ENCODE measurements at regions not wholly inside any gene's neighbourhood (a gene's known extent, or its start where the extent isn't known, plus 50 kb on each side); places are given as distances from the start of the nearest gene placed in this dataset.
"Not testable (repeated sequence)": the region's sequence is repeated elsewhere in the genome, so short reads cannot be mapped to it uniquely, and the experiment has no call there.

DNA sequence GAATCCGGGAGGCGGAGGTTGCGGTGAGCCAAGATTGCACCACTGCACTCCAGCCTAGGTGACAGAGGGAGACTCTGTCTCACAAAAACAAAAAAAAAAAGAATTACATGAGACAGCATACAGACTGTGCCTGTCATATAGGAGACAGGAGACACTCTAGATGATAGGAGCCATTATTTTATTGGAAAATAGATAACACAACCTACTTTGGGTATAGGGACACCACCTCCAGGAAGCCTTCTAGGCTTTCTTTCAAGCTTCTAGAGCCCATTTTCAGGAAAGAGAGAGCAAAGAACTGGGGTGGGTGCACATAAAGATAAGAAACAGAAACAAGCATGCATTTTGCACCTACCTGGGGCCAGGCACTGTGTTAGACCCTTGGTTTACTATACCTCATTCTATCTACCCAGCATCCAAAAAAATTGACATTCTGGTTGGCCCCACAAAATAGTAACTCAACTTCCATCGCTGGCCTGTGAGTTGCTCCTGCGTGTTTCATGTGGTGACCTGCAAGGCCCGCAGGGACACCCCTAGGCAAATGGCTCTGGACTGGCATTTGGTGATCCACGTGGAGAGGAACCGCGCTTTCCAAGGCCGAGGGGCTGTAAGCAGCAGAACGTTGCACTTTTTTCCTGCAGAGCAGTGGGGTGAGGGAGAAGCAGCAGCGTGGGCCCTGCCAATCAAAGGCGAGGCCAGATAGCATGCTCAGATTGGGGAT is 57.1 kb upstream of the CACUL1 start:
- TF ChIP-seq, protein P1, sequence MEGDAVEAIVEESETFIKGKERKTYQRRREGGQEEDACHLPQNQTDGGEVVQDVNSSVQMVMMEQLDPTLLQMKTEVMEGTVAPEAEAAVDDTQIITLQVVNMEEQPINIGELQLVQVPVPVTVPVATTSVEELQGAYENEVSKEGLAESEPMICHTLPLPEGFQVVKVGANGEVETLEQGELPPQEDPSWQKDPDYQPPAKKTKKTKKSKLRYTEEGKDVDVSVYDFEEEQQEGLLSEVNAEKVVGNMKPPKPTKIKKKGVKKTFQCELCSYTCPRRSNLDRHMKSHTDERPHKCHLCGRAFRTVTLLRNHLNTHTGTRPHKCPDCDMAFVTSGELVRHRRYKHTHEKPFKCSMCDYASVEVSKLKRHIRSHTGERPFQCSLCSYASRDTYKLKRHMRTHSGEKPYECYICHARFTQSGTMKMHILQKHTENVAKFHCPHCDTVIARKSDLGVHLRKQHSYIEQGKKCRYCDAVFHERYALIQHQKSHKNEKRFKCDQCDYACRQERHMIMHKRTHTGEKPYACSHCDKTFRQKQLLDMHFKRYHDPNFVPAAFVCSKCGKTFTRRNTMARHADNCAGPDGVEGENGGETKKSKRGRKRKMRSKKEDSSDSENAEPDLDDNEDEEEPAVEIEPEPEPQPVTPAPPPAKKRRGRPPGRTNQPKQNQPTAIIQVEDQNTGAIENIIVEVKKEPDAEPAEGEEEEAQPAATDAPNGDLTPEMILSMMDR (IDR thresholded peaks at IDR 0.05; ENCODE audit: insufficient read depth, low read length, poor library complexity, severe bottlenecking): no peak
- H3K36me3 ChIP-seq (ENCODE audit: control insufficient read depth, insufficient read depth, low read length): no peaks in the 10 kb centered on the region

DNA sequence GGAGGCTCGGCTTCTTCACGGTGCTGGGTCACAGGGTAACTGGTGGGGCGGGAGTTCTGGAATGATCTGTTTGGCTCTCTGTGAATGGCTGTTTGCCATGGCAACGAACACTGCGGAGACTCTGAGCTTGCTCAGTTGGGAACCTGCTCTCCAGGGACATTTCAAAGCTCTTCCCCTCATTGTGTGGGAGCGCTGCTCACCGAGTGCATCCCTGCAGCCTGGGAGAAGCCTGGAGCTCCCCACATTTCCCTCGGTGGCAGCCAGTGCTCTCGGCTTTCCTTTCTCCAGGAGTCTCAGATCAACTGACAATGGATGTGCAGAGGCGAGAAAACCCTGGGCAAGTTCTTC is 57.6 kb upstream of the CACUL1 start:
- Histone ChIP-seq H3K27me3 (replicated peaks; ENCODE audit: control insufficient read depth, insufficient read depth, low read length) (no peaks in the 10 kb centered on the region; the same call in none of the 2 replicates), H3K36me3 (ENCODE audit: control insufficient read depth, insufficient read depth, low read length) (no peaks in the 10 kb centered on the region), H3K4me3 (replicated peaks; ENCODE audit: low read depth, low read length) (no peak overlapping the region)
- no peak for DNase-seq (ENCODE audit: extremely low read depth, insufficient read length)
- TF ChIP-seq, protein P1 (IDR thresholded peaks at IDR 0.05; ENCODE audit: insufficient read depth, low read length, poor library complexity, severe bottlenecking): no peak

More for the DNA sequence above, 57.1 kb upstream of the CACUL1 start:
- Histone ChIP-seq H3K4me3 (replicated peaks; ENCODE audit: low read depth, low read length) (no peak overlapping the region), H3K27me3 (replicated peaks; ENCODE audit: control insufficient read depth, insufficient read depth, low read length) (no peaks in the 10 kb centered on the region; the same call in none of the 2 replicates)
- no peak for DNase-seq (ENCODE audit: extremely low read depth, insufficient read length)

DNA sequence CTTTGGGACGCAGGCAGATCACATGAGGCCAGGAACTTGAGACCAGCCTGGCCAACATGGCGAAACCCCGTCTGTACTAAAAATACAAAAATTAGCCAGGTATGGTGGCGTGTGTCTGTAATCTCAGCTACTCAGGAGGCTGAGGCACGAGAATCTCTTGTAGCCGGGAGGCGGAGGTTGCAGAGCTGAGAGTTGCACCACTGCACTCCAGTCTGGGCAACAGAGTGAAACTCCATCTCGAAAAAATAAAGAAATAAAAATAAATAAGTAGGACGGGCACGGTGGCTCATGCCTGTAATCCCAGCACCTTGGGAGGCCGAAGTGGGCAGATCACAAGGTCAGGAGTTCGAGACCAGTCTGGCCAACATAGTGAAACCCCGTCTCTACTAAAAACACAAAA is 58.2 kb upstream of the CACUL1 start:
- not testable (repeated sequence) for H3K36me3 ChIP-seq (ENCODE audit: control insufficient read depth, insufficient read depth, low read length); H3K4me3 ChIP-seq (replicated peaks; ENCODE audit: low read depth, low read length); H3K27me3 ChIP-seq (replicated peaks; ENCODE audit: control insufficient read depth, insufficient read depth, low read length); DNase-seq (ENCODE audit: extremely low read depth, insufficient read length)

DNA sequence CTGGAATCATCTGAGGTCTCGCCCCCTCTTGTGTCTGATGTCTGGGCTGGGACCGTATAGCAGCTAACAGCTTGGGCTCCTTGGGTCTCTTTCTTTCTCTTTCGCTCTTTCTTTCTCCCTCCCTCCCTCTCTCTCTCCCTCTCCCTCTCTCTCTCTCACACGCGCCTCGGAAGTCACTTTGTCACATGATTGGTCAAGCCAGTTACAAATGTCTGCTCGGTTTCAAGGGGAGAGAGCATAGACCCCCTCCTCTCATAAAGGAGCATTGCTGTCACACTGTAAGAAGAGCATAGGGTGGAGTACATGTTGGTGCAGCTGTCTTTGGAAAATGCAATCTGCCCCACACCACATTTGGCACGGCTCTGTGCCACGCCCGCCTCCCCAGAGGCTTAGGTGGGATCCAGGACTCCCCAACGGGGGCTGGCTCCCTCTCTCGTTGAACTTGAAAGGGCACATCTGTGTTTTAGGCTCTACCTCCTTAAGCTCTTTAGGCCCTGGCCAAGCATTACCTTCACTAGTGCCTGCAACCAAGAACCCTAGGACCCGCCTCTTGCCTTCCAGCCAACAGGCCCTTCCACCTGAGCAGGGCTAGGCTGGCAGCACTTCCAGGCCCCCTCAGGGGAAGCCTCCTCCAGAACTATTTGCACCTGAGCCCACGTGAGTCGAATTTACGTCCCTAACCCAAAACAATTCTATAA is 61.9 kb upstream of the CACUL1 start:
- H3K27me3 ChIP-seq (replicated peaks; ENCODE audit: control insufficient read depth, insufficient read depth, low read length): no peaks in the 10 kb centered on the region; the same call in 1 of the 2 replicates
- no peaks in the 10 kb centered on the region for H3K36me3 ChIP-seq (ENCODE audit: control insufficient read depth, insufficient read depth, low read length)
- no peak for DNase-seq (ENCODE audit: extremely low read depth, insufficient read length)
- H3K4me3 ChIP-seq (replicated peaks; ENCODE audit: low read depth, low read length): no peak overlapping the region
- TF ChIP-seq, protein P1 (IDR thresholded peaks at IDR 0.05; ENCODE audit: insufficient read depth, low read length, poor library complexity, severe bottlenecking): no peak

DNA sequence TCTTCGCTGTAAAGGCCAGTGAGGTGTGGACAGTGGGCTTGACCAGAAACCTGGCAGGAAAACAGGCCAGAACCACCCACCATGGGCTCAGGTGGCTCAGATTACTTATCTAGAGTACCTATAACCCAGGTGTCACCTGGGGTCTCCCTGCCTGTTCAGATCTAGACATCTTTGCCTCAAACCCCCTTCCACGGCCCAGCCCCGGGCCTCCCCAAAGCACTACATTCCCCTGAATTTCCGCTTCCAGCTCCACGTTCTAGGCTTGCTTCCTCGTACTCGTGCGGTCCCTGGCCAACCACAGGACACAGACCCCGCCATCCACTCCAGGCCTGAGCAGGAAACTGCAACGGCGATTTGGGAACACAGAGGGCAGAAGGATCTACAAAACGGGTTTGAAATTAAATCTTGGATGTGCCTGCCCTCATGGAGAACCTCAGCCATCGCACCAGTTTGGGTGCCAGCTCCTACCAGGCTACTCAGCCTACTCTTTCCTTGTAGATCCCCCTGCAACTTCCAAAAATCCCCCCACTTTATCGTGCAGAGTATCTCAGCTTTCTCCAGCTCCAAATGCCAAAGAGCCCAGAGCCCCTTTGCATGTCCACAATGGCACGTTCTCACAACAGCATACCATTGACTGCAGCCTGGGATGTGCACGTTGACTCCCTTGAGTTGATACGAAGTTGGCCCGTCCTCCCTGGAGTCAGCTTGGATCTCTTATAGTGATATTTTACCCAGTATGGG is 62.7 kb upstream of the CACUL1 start:
- Histone ChIP-seq H3K27me3 (replicated peaks; ENCODE audit: control insufficient read depth, insufficient read depth, low read length) (no peaks in the 10 kb centered on the region; the same call in 1 of the 2 replicates), H3K36me3 (ENCODE audit: control insufficient read depth, insufficient read depth, low read length) (no peaks in the 10 kb centered on the region), H3K4me3 (replicated peaks; ENCODE audit: low read depth, low read length) (no peak overlapping the region)
- DNase-seq (ENCODE audit: extremely low read depth, insufficient read length): no peak
- TF ChIP-seq, protein P1 (IDR thresholded peaks at IDR 0.05; ENCODE audit: insufficient read depth, low read length, poor library complexity, severe bottlenecking): no peak
